GM21576 (cell line): ENCODE measurements at regions not wholly inside any gene's neighbourhood (a gene's known extent, or its start where the extent isn't known, plus 50 kb on each side); places are given as distances from the start of the nearest gene placed in this dataset.
A peak's percentile ranks its signal among the peaks of the same experiment; 100 is the strongest.
"Not testable (repeated sequence)": the region's sequence is repeated elsewhere in the genome, so short reads cannot be mapped to it uniquely, and the experiment has no call there.

ENCODE experiments used
- ATAC-seq: cut with Tn5 transposase; IDR thresholded peaks from one replicate; pipeline ENCODE4 v1.9.1; 2021; ENCODE audit warnings: mild to moderate bottlenecking, moderate library complexity; ENCODE audit not compliant: unreplicated experiment

- no peak for ATAC-seq
Measured at GRCh38 chr12:74319886-74320285, 217.7 kb upstream of the ATXN7L3B start.

- ATAC-seq: no peak
Measured at GRCh38 chr12:74321381-74321780, 216.3 kb upstream of the ATXN7L3B start.

GRCh38 chr12:74322792-74323191, 214.8 kb upstream of the ATXN7L3B start:
- no peak for ATAC-seq

- ATAC-seq: no peak
Measured at GRCh38 chr12:74328623-74329022, 209.0 kb upstream of the ATXN7L3B start.

- no peak for ATAC-seq
Measured at GRCh38 chr12:74334780-74335179, 202.9 kb upstream of the ATXN7L3B start.

GRCh38 chr12:74337951-74338350, 199.7 kb upstream of the ATXN7L3B start:
- ATAC-seq: no peak

GRCh38 chr12:74339211-74339610, 198.4 kb upstream of the ATXN7L3B start:
- no peak for ATAC-seq

GRCh38 chr12:74349925-74350324, 187.7 kb upstream of the ATXN7L3B start:
- ATAC-seq: no peak

- peak; percentile 79 for ATAC-seq
Measured at GRCh38 chr12:74365178-74365964, 172.3 kb upstream of the ATXN7L3B start.

GRCh38 chr12:74370608-74371216, 166.9 kb upstream of the ATXN7L3B start:
- no peak for ATAC-seq

- ATAC-seq: no peak
Measured at GRCh38 chr12:74379114-74379513, 158.5 kb upstream of the ATXN7L3B start.

- ATAC-seq: no peak
Measured at GRCh38 chr12:74381958-74382357, 155.7 kb upstream of the ATXN7L3B start.

GRCh38 chr12:74382983-74383382, 154.7 kb upstream of the ATXN7L3B start:
- ATAC-seq: no peak

GRCh38 chr12:74391283-74391682, 146.4 kb upstream of the ATXN7L3B start:
- ATAC-seq: no peak

- no peak for ATAC-seq
Measured at GRCh38 chr12:74393272-74393671, 144.4 kb upstream of the ATXN7L3B start.

- no peak for ATAC-seq
Measured at GRCh38 chr12:74394647-74395046, 143.0 kb upstream of the ATXN7L3B start.

GRCh38 chr12:74401035-74401434, 136.6 kb upstream of the ATXN7L3B start:
- ATAC-seq: no peak

GRCh38 chr12:74401966-74402365, 135.7 kb upstream of the ATXN7L3B start:
- no peak for ATAC-seq

- not testable (repeated sequence) for ATAC-seq
Measured at GRCh38 chr12:74403221-74403470, 134.5 kb upstream of the ATXN7L3B start.

GRCh38 chr12:74408601-74409166, 129.0 kb upstream of the ATXN7L3B start:
- ATAC-seq: no peak

GRCh38 chr12:74412606-74413230, 124.9 kb upstream of the ATXN7L3B start:
- ATAC-seq: no peak

GRCh38 chr12:74415633-74416032, 122.0 kb upstream of the ATXN7L3B start:
- peak; percentile 64 for ATAC-seq
